ENCODE measurements at regions not wholly inside any gene's neighbourhood (a gene's known extent, or its start where the extent isn't known, plus 50 kb on each side); places are given as distances from the start of the nearest gene placed in this dataset.

DNA sequence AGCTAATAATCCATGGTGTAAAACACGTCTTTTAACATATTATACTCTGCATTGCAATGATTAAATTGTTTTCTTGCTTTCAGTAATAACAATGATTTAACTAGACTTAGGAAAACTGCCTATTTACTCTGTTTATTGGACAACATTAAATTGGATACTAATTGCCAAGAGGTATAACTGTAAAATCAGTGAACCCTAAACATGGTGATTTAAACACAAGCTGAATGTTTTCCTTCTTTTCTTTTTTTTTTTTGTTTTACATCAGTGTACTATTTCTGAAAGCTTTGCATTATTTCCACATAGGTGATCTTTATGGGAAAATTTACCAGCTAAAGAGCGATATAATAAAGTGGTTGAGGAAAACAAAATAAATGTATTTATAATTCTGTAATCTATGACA lies 276.7 kb downstream of the PCDH7 start:
- no peak for TF ChIP-seq EZH2phosphoT487 (IDR thresholded peaks at IDR 0.05; ENCODE audit: borderline replicate concordance, low read depth, low read length)
- TF ChIP-seq, protein P1, sequence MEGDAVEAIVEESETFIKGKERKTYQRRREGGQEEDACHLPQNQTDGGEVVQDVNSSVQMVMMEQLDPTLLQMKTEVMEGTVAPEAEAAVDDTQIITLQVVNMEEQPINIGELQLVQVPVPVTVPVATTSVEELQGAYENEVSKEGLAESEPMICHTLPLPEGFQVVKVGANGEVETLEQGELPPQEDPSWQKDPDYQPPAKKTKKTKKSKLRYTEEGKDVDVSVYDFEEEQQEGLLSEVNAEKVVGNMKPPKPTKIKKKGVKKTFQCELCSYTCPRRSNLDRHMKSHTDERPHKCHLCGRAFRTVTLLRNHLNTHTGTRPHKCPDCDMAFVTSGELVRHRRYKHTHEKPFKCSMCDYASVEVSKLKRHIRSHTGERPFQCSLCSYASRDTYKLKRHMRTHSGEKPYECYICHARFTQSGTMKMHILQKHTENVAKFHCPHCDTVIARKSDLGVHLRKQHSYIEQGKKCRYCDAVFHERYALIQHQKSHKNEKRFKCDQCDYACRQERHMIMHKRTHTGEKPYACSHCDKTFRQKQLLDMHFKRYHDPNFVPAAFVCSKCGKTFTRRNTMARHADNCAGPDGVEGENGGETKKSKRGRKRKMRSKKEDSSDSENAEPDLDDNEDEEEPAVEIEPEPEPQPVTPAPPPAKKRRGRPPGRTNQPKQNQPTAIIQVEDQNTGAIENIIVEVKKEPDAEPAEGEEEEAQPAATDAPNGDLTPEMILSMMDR (conservative IDR thresholded peaks at IDR 0.05; ENCODE audit: low read length) = no peak
